ENCODE measurements at regions not wholly inside any gene's neighbourhood (a gene's known extent, or its start where the extent isn't known, plus 50 kb on each side); places are given as distances from the start of the nearest gene placed in this dataset.
"Not testable (repeated sequence)": the region's sequence is repeated elsewhere in the genome, so short reads cannot be mapped to it uniquely, and the experiment has no call there.

- no peak overlapping the region for H2AFZ ChIP-seq (ENCODE audit: low read depth, low read length)
- H3K36me3 ChIP-seq (ENCODE audit: insufficient read depth, low read length): no peaks in the 10 kb centered on the region
- H3K9me3 ChIP-seq (ENCODE audit: low read length): no peaks in the 10 kb centered on the region
- no peaks in the 10 kb centered on the region for H3K27me3 ChIP-seq (ENCODE audit: insufficient read depth, low read length)
- peaks cover 7% of the 10 kb centered on the region for H3K4me1 ChIP-seq (ENCODE audit: insufficient read depth, low read length)
- no peak overlapping the region for H3K4me3 ChIP-seq (ENCODE audit: low read length)
Measured at GRCh38 chr13:44801990-44802389, 187.3 kb downstream of the NUFIP1 start.

- no peak overlapping the region for H2AFZ ChIP-seq (ENCODE audit: low read depth, low read length)
- no peaks in the 10 kb centered on the region for H3K4me1 ChIP-seq (ENCODE audit: insufficient read depth, low read length)
- H3K9me3 ChIP-seq (ENCODE audit: low read length): no peaks in the 10 kb centered on the region
- H3K36me3 ChIP-seq (ENCODE audit: insufficient read depth, low read length): no peaks in the 10 kb centered on the region
- H3K27me3 ChIP-seq (ENCODE audit: insufficient read depth, low read length): no peaks in the 10 kb centered on the region
- no peak overlapping the region for H3K4me3 ChIP-seq (ENCODE audit: low read length)
Measured at GRCh38 chr13:44800626-44801025, 188.6 kb downstream of the NUFIP1 start.

GRCh38 chr13:44797685-44798084, 191.6 kb downstream of the NUFIP1 start:
- Histone ChIP-seq H3K27me3 (ENCODE audit: insufficient read depth, low read length) (no peaks in the 10 kb centered on the region), H3K4me3 (ENCODE audit: low read length) (no peak overlapping the region), H3K36me3 (ENCODE audit: insufficient read depth, low read length) (no peaks in the 10 kb centered on the region), H2AFZ (ENCODE audit: low read depth, low read length) (no peak overlapping the region), H3K4me1 (ENCODE audit: insufficient read depth, low read length) (peaks cover 2% of the 10 kb centered on the region), H3K9me3 (ENCODE audit: low read length) (no peaks in the 10 kb centered on the region)

GRCh38 chr13:44796597-44797490, 192.4 kb downstream of the NUFIP1 start:
- no peaks in the 10 kb centered on the region for H3K27me3 ChIP-seq (ENCODE audit: insufficient read depth, low read length)
- no peaks in the 10 kb centered on the region for H3K9me3 ChIP-seq (ENCODE audit: low read length)
- H2AFZ ChIP-seq (ENCODE audit: low read depth, low read length): no peak overlapping the region
- H3K4me1 ChIP-seq (ENCODE audit: insufficient read depth, low read length): peaks cover 2% of the 10 kb centered on the region
- no peak overlapping the region for H3K4me3 ChIP-seq (ENCODE audit: low read length)
- no peaks in the 10 kb centered on the region for H3K36me3 ChIP-seq (ENCODE audit: insufficient read depth, low read length)

GRCh38 chr13:44796039-44796438, 193.2 kb downstream of the NUFIP1 start:
- not testable (repeated sequence) for H3K36me3 ChIP-seq (ENCODE audit: insufficient read depth, low read length); H3K27me3 ChIP-seq (ENCODE audit: insufficient read depth, low read length); H2AFZ ChIP-seq (ENCODE audit: low read depth, low read length); H3K4me3 ChIP-seq (ENCODE audit: low read length); H3K9me3 ChIP-seq (ENCODE audit: low read length); H3K4me1 ChIP-seq (ENCODE audit: insufficient read depth, low read length)

GRCh38 chr13:44795176-44795575, 194.1 kb downstream of the NUFIP1 start:
- Histone ChIP-seq H3K27me3 (ENCODE audit: insufficient read depth, low read length) (peaks cover under 1% of the 10 kb centered on the region), H3K36me3 (ENCODE audit: insufficient read depth, low read length) (no peaks in the 10 kb centered on the region), H3K4me3 (ENCODE audit: low read length) (no peak overlapping the region)

GRCh38 chr13:44792096-44792495, 197.2 kb downstream of the NUFIP1 start:
- Histone ChIP-seq H3K27me3 (ENCODE audit: insufficient read depth, low read length) (peaks cover 3% of the 10 kb centered on the region), H2AFZ (ENCODE audit: low read depth, low read length) (no peak overlapping the region), H3K36me3 (ENCODE audit: insufficient read depth, low read length) (no peaks in the 10 kb centered on the region), H3K9me3 (ENCODE audit: low read length) (no peaks in the 10 kb centered on the region), H3K4me3 (ENCODE audit: low read length) (no peak overlapping the region), H3K4me1 (ENCODE audit: insufficient read depth, low read length) (peaks cover 2% of the 10 kb centered on the region)

More at GRCh38 chr13:44795176-44795575, 194.1 kb downstream of the NUFIP1 start:
- H3K4me1 ChIP-seq (ENCODE audit: insufficient read depth, low read length): peaks cover 2% of the 10 kb centered on the region
- H3K9me3 ChIP-seq (ENCODE audit: low read length): no peaks in the 10 kb centered on the region
- H2AFZ ChIP-seq (ENCODE audit: low read depth, low read length): no peak overlapping the region

GRCh38 chr13:44790289-44790688, 199.0 kb downstream of the NUFIP1 start:
- Histone ChIP-seq H3K4me3 (ENCODE audit: low read length) (no peak overlapping the region), H3K36me3 (ENCODE audit: insufficient read depth, low read length) (no peaks in the 10 kb centered on the region), H2AFZ (ENCODE audit: low read depth, low read length) (no peak overlapping the region), H3K27me3 (ENCODE audit: insufficient read depth, low read length) (peaks cover 3% of the 10 kb centered on the region), H3K9me3 (ENCODE audit: low read length) (no peaks in the 10 kb centered on the region), H3K4me1 (ENCODE audit: insufficient read depth, low read length) (peaks cover 2% of the 10 kb centered on the region)

GRCh38 chr13:44787617-44788016, 201.7 kb downstream of the NUFIP1 start:
- Histone ChIP-seq H2AFZ (ENCODE audit: low read depth, low read length) (no peak overlapping the region), H3K36me3 (ENCODE audit: insufficient read depth, low read length) (no peaks in the 10 kb centered on the region), H3K4me1 (ENCODE audit: insufficient read depth, low read length) (no peaks in the 10 kb centered on the region), H3K9me3 (ENCODE audit: low read length) (no peaks in the 10 kb centered on the region), H3K27me3 (ENCODE audit: insufficient read depth, low read length) (peaks cover 3% of the 10 kb centered on the region), H3K4me3 (ENCODE audit: low read length) (no peak overlapping the region)

GRCh38 chr13:44786756-44787155, 202.5 kb downstream of the NUFIP1 start:
- Histone ChIP-seq H3K4me3 (ENCODE audit: low read length) (no peak overlapping the region), H3K4me1 (ENCODE audit: insufficient read depth, low read length) (no peaks in the 10 kb centered on the region), H2AFZ (ENCODE audit: low read depth, low read length) (no peak overlapping the region), H3K9me3 (ENCODE audit: low read length) (no peaks in the 10 kb centered on the region), H3K36me3 (ENCODE audit: insufficient read depth, low read length) (no peaks in the 10 kb centered on the region), H3K27me3 (ENCODE audit: insufficient read depth, low read length) (peaks cover 3% of the 10 kb centered on the region)

- H3K36me3 ChIP-seq (ENCODE audit: insufficient read depth, low read length): no peaks in the 10 kb centered on the region
- no peak overlapping the region for H2AFZ ChIP-seq (ENCODE audit: low read depth, low read length)
- no peaks in the 10 kb centered on the region for H3K9me3 ChIP-seq (ENCODE audit: low read length)
- H3K4me3 ChIP-seq (ENCODE audit: low read length): no peak overlapping the region
- no peaks in the 10 kb centered on the region for H3K4me1 ChIP-seq (ENCODE audit: insufficient read depth, low read length)
- H3K27me3 ChIP-seq (ENCODE audit: insufficient read depth, low read length): peaks cover 3% of the 10 kb centered on the region
Measured at GRCh38 chr13:44785401-44785800, 203.9 kb downstream of the NUFIP1 start.

- H3K9me3 ChIP-seq (ENCODE audit: low read length): no peaks in the 10 kb centered on the region
- no peak overlapping the region for H2AFZ ChIP-seq (ENCODE audit: low read depth, low read length)
- no peak overlapping the region for H3K4me3 ChIP-seq (ENCODE audit: low read length)
- no peaks in the 10 kb centered on the region for H3K27me3 ChIP-seq (ENCODE audit: insufficient read depth, low read length)
- H3K36me3 ChIP-seq (ENCODE audit: insufficient read depth, low read length): no peaks in the 10 kb centered on the region
- H3K4me1 ChIP-seq (ENCODE audit: insufficient read depth, low read length): no peaks in the 10 kb centered on the region
Measured at GRCh38 chr13:44784708-44785080, 204.6 kb downstream of the NUFIP1 start.

GRCh38 chr13:44783994-44784707, 205.1 kb downstream of the NUFIP1 start:
- H3K27me3 ChIP-seq (ENCODE audit: insufficient read depth, low read length): no peaks in the 10 kb centered on the region
- H3K4me1 ChIP-seq (ENCODE audit: insufficient read depth, low read length): no peaks in the 10 kb centered on the region
- no peaks in the 10 kb centered on the region for H3K36me3 ChIP-seq (ENCODE audit: insufficient read depth, low read length)
- H3K4me3 ChIP-seq (ENCODE audit: low read length): no peak overlapping the region
- no peaks in the 10 kb centered on the region for H3K9me3 ChIP-seq (ENCODE audit: low read length)
- no peak overlapping the region for H2AFZ ChIP-seq (ENCODE audit: low read depth, low read length)

Measured in neuron (in vitro differentiated cells).